HFFc6 (cell line): ENCODE measurements at regions not wholly inside any gene's neighbourhood (a gene's known extent, or its start where the extent isn't known, plus 50 kb on each side); places are given as distances from the start of the nearest gene placed in this dataset.

ENCODE experiments used
- DNase-seq: peaks from one replicate; pipeline ENCODE4 v3.0.0-alpha.2; 2018
- H3K27ac Mint-ChIP-seq: 2 replicates; pipeline ENCODE4 v1.8.0; 2020; ENCODE audit warnings: mild to moderate bottlenecking, mixed read lengths
- H3K27me3 Mint-ChIP-seq: 2 replicates; pipeline ENCODE4 v1.8.0; 2021; ENCODE audit warnings: mild to moderate bottlenecking, moderate library complexity, mixed read lengths; ENCODE audit not compliant: insufficient read depth
- H3K36me3 Mint-ChIP-seq: 2 replicates; pipeline ENCODE4 v1.8.0; 2021; ENCODE audit warnings: low read depth, mixed read lengths
- H3K4me1 Mint-ChIP-seq: 2 replicates; pipeline ENCODE4 v1.8.0; 2020; ENCODE audit warnings: low read depth, mixed read lengths
- H3K4me3 Mint-ChIP-seq: 2 replicates; pipeline ENCODE4 v1.8.0; 2020; ENCODE audit warnings: mild to moderate bottlenecking, moderate library complexity, mixed read lengths
- H3K9me3 Mint-ChIP-seq: 2 replicates; pipeline ENCODE4 v1.8.0; 2020; ENCODE audit warnings: mild to moderate bottlenecking, mixed read lengths
- CTCF ChIP-seq: fragments of 200-600 bp; sonication (generic); IDR thresholded peaks from 2 replicates; pipeline ENCODE4 v1.5.0; 2021; ENCODE audit warnings: antibody characterized with exemption, mild to moderate bottlenecking

- Mint-ChIP-seq H3K4me1 (no peaks in the 10 kb centered on the region), H3K4me3 (no peak overlapping the region), H3K27me3 (no peaks in the 10 kb centered on the region), H3K27ac (no peak overlapping the region), H3K9me3 (peaks cover 25% of the 10 kb centered on the region), H3K36me3 (no peaks in the 10 kb centered on the region)
- TF ChIP-seq CTCF: no peak
- no peak for DNase-seq
These were observed 220.2 kb downstream of the DMAC1 start for GRCh38 chr9:7579351-7579750.

GRCh38 chr9:7578951-7579350 lies 220.6 kb downstream of the DMAC1 start:
- Mint-ChIP-seq H3K27me3 (no peaks in the 10 kb centered on the region), H3K36me3 (no peaks in the 10 kb centered on the region), H3K9me3 (peaks cover 25% of the 10 kb centered on the region), H3K4me3 (no peak overlapping the region), H3K27ac (no peak overlapping the region), H3K4me1 (no peaks in the 10 kb centered on the region)
- no peak for DNase-seq
- TF ChIP-seq CTCF: no peak

GRCh38 chr9:7570107-7570720 lies 229.4 kb downstream of the DMAC1 start:
- H3K36me3 Mint-ChIP-seq: no peaks in the 10 kb centered on the region
- TF ChIP-seq CTCF: peak; percentile 87
- H3K4me3 Mint-ChIP-seq: no peak overlapping the region
- DNase-seq: peak; percentile 32
- H3K4me1 Mint-ChIP-seq: no peaks in the 10 kb centered on the region
- no peak overlapping the region for H3K27ac Mint-ChIP-seq
- no peaks in the 10 kb centered on the region for H3K9me3 Mint-ChIP-seq
- no peaks in the 10 kb centered on the region for H3K27me3 Mint-ChIP-seq

GRCh38 chr9:7567687-7568086 lies 231.9 kb downstream of the DMAC1 start:
- Mint-ChIP-seq H3K4me3 (no peak overlapping the region), H3K36me3 (no peaks in the 10 kb centered on the region), H3K27ac (no peak overlapping the region), H3K4me1 (no peaks in the 10 kb centered on the region), H3K9me3 (no peaks in the 10 kb centered on the region), H3K27me3 (no peaks in the 10 kb centered on the region)
- no peak for TF ChIP-seq CTCF
- no peak for DNase-seq

GRCh38 chr9:7561527-7562080 lies 238.0 kb downstream of the DMAC1 start:
- no peak for DNase-seq
- no peak for TF ChIP-seq CTCF
- Mint-ChIP-seq H3K4me1 (no peaks in the 10 kb centered on the region), H3K4me3 (no peak overlapping the region), H3K36me3 (no peaks in the 10 kb centered on the region), H3K27ac (no peak overlapping the region), H3K27me3 (no peaks in the 10 kb centered on the region), H3K9me3 (no peaks in the 10 kb centered on the region; the same call in 1 of the 2 replicates)
